SK-N-SH (cell line): ENCODE measurements at regions not wholly inside any gene's neighbourhood (a gene's known extent, or its start where the extent isn't known, plus 50 kb on each side); places are given as distances from the start of the nearest gene placed in this dataset.

ENCODE experiments used
- CTCF ChIA-PET: fragments of 300-600, 350-600 bp; formaldehyde crosslinking; extraction: SDS; loops from one replicate; lab custom pipeline; 2021; lab: Yijun Ruan, JAX
- POLR2A ChIA-PET: fragments of 350-600 bp; sonication (Branson Sonifier 250); formaldehyde crosslinking; extraction: SDS; loops from one replicate; lab custom pipeline; 2020; ENCODE audit warnings: antibody characterized with exemption, inconsistent platforms; lab: Yijun Ruan, JAX
- DNase-seq: peaks from one replicate; pipeline ENCODE4 v3.0.0; 2012
- H2AFZ ChIP-seq: fragments of 200-600 bp; sonication (generic); 2 replicates; pipeline ENCODE4 v1.8.1; 2016; ENCODE audit warnings: antibody characterized with exemption, mild to moderate bottlenecking, low read depth
- H3F3A ChIP-seq: fragments of 200-600 bp; sonication (generic); replicated peaks from 2 replicates; pipeline ENCODE3; 2016; ENCODE audit warnings: antibody characterized with exemption, mild to moderate bottlenecking; ENCODE audit not compliant: insufficient read depth
- H3K27ac ChIP-seq, 2 experiments: fragments of 200-500 bp in 1 of 2; fragments of 200-600 bp in 1 of 2; sonication (Bioruptor generic) in 1 of 2; sonication (generic), shearing (Covaris generic) in 1 of 2; 2 replicates each; pipeline versions ENCODE4 v1.5.1 to v1.6.1; 2014 to 2016; ENCODE audit warnings: low read depth in 2 of 2, inconsistent platforms in 1 of 2, low read length in 1 of 2, mild to moderate bottlenecking in 1 of 2, mixed read lengths in 1 of 2
- H3K27me3 ChIP-seq: fragments of 200-600 bp; sonication (generic), shearing (Covaris generic); 2 replicates; pipeline ENCODE4 v1.6.1; 2016; ENCODE audit warnings: mixed run types; ENCODE audit not compliant: insufficient read depth
- H3K36me3 ChIP-seq, 2 experiments: fragments of 200-500 bp in 1 of 2; fragments of 200-600 bp in 1 of 2; sonication (Bioruptor generic) in 1 of 2; sonication (generic) in 1 of 2; replicated peaks in 1 of 2; 2 replicates each; pipeline versions ENCODE3 to v1.5.1; 2014 to 2016; ENCODE audit warnings: low read length in 1 of 2, mild to moderate bottlenecking in 1 of 2; ENCODE audit not compliant: insufficient read depth in 2 of 2, control insufficient read depth in 1 of 2
- H3K4me1 ChIP-seq, 2 experiments: fragments of 200-500 bp in 1 of 2; fragments of 200-600 bp in 1 of 2; sonication (Bioruptor generic) in 1 of 2; sonication (generic), shearing (Covaris generic) in 1 of 2; 2 replicates each; pipeline versions ENCODE4 v1.5.1 to v1.6.1; 2014 to 2016; ENCODE audit warnings: low read depth in 1 of 2, low read length in 1 of 2, mixed run types in 1 of 2; ENCODE audit not compliant: insufficient read depth in 2 of 2, control insufficient read depth in 1 of 2
- H3K4me2 ChIP-seq: fragments of 200-600 bp; sonication (generic), shearing (Covaris generic); 2 replicates; pipeline ENCODE4 v1.6.1; 2017; ENCODE audit warnings: mixed run types
- H3K4me3 ChIP-seq, 2 experiments: fragments of 200-500 bp in 1 of 2; fragments of 200-600 bp in 1 of 2; sonication (Bioruptor generic) in 1 of 2; sonication (generic), shearing (Covaris generic) in 1 of 2; 2 replicates each; pipeline versions ENCODE4 v1.5.1 to v1.8.1; 2014 to 2016; ENCODE audit warnings: low read depth in 2 of 2, inconsistent platforms in 1 of 2, low read length in 1 of 2, mild to moderate bottlenecking in 1 of 2, mixed read lengths in 1 of 2, moderate library complexity in 1 of 2
- H3K79me2 ChIP-seq: fragments of 200-600 bp; sonication (generic); 2 replicates; pipeline ENCODE4 v1.8.1; 2017; ENCODE audit warnings: mild to moderate bottlenecking; ENCODE audit not compliant: insufficient read depth
- H3K9ac ChIP-seq: fragments of 200-600 bp; sonication (generic); 2 replicates; pipeline ENCODE4 v1.6.1; 2017; ENCODE audit warnings: mixed run types
- H3K9me2 ChIP-seq: fragments of 200-600 bp; sonication (generic); 2 replicates; pipeline ENCODE4 v1.6.1; 2017; ENCODE audit warnings: mixed run types
- H3K9me3 ChIP-seq: fragments of 200-600 bp; sonication (generic); 2 replicates; pipeline ENCODE4 v1.6.1; 2017; ENCODE audit warnings: mixed run types, mild to moderate bottlenecking, moderate library complexity
- H4K20me1 ChIP-seq: fragments of 200-600 bp; sonication (generic); 2 replicates; pipeline ENCODE4 v1.6.1; 2017; ENCODE audit warnings: mild to moderate bottlenecking, mixed run types; ENCODE audit not compliant: insufficient read depth
- CTCF ChIP-seq: fragments of 200-600 bp; sonication (generic); IDR thresholded peaks from 2 replicates; pipeline ENCODE4 v1.6.1; 2017; ENCODE audit warnings: antibody characterized with exemption, mild to moderate bottlenecking, moderate library complexity
- ELF1 ChIP-seq: IDR thresholded peaks from 2 replicates; pipeline ENCODE4 v1.4.0; 2012
- EP300 ChIP-seq, 2 experiments: IDR thresholded peaks; 2 replicates each; pipeline versions ENCODE4 v1.4.0 to v1.6.1; 2012; ENCODE audit warnings: borderline replicate concordance in 1 of 2, low read depth in 1 of 2, low read length in 1 of 2
- FOSL2 ChIP-seq: IDR thresholded peaks from 2 replicates; pipeline ENCODE4 v1.4.0; 2012; ENCODE audit warnings: low read depth, mild to moderate bottlenecking, moderate library complexity, borderline replicate concordance
- IRF3 ChIP-seq: fragments of 150-350 bp; IDR thresholded peaks from 2 replicates; pipeline ENCODE4 v1.6.1; 2016; ENCODE audit warnings: mild to moderate bottlenecking, low read depth, low read length
- JUND ChIP-seq: IDR thresholded peaks from 2 replicates; pipeline ENCODE4 v1.4.0; 2012
- MAX ChIP-seq: IDR thresholded peaks from 2 replicates; pipeline ENCODE4 v1.4.0; 2012; ENCODE audit warnings: low read depth
- MEF2A ChIP-seq: IDR thresholded peaks from 2 replicates; pipeline ENCODE4 v1.4.0; 2012; ENCODE audit warnings: low read depth, borderline replicate concordance
- NFIC ChIP-seq: IDR thresholded peaks from 2 replicates; pipeline ENCODE4 v1.4.0; 2012; ENCODE audit warnings: borderline replicate concordance
- POLR2AphosphoS5 ChIP-seq: IDR thresholded peaks from 2 replicates; pipeline ENCODE4 v1.6.1; 2012; ENCODE audit warnings: low read depth, low read length
- RAD21 ChIP-seq: IDR thresholded peaks from 2 replicates; pipeline ENCODE4 v1.6.1; 2012; ENCODE audit warnings: mild to moderate bottlenecking, low read length
- SIN3A ChIP-seq: IDR thresholded peaks from 2 replicates; pipeline ENCODE4 v1.6.1; 2012; ENCODE audit warnings: low read depth, mild to moderate bottlenecking, low read length, moderate library complexity, borderline replicate concordance
- TAF1 ChIP-seq: IDR thresholded peaks from 2 replicates; pipeline ENCODE4 v1.6.1; 2012; ENCODE audit warnings: low read depth, mild to moderate bottlenecking, low read length, moderate library complexity, borderline replicate concordance
- USF1 ChIP-seq: IDR thresholded peaks from 2 replicates; pipeline ENCODE4 v1.4.0; 2012; ENCODE audit warnings: low read depth, borderline replicate concordance
- YY1 ChIP-seq: IDR thresholded peaks from 2 replicates; pipeline ENCODE4 v1.4.0; 2012; ENCODE audit warnings: low read depth, mild to moderate bottlenecking
- ZBTB33 ChIP-seq: IDR thresholded peaks from 2 replicates; pipeline ENCODE4 v1.4.0; 2012; ENCODE audit warnings: low read depth, borderline replicate concordance
- WGBS: methylation state at CpG from one replicate; pipeline ENCODE4 v1.1.6; 2017; ENCODE audit warnings: low lambda C conversion rate; 5-methylcytosine and 5-hydroxymethylcytosine counted together

- peak overlapping the region; percentile 36 to 64 for H3K27ac ChIP-seq
- no peaks in the 10 kb centered on the region for H3K9me2 ChIP-seq
- no peak for TF ChIP-seq ZBTB33
- TF ChIP-seq FOSL2 = no peak
- no peak for TF ChIP-seq RAD21
- TF ChIP-seq USF1 = no peak
- TF ChIP-seq ELF1 = no peak
- TF ChIP-seq TAF1 = no peak
- no peak for TF ChIP-seq CTCF
- no peak for TF ChIP-seq MAX
- TF ChIP-seq EP300 (IDR thresholded peaks at IDR 0.05; ENCODE audit: borderline replicate concordance in 1 of 2, low read depth in 1 of 2, low read length in 1 of 2) = no peak
- TF ChIP-seq POLR2AphosphoS5 = no peak
- TF ChIP-seq YY1 = no peak
- no peak for TF ChIP-seq MEF2A
- no peak for TF ChIP-seq JUND
- TF ChIP-seq IRF3 = no peak
- TF ChIP-seq NFIC = no peak
- TF ChIP-seq SIN3A = no peak
- TF ChIP-seq, all 33 proteins: peak for 0
- no peaks in the 10 kb centered on the region for H3K36me3 ChIP-seq
- peaks cover 23% of the 10 kb centered on the region for H3F3A ChIP-seq
- H3K4me1 ChIP-seq = peaks cover 8 to 37% of the 10 kb centered on the region in 2 experiments
- H2AFZ ChIP-seq = peak overlapping the region; percentile 37
- ChIA-PET CTCF (interaction anchor here (1.2 to 1.5 kb wide), 2 partner anchors 10 to 44 kb away, joined by 3 read pairs; no protein-coding TSS in a partner anchor), POLR2A (no interaction called here)
- no peaks in the 10 kb centered on the region for H3K27me3 ChIP-seq
- H3K4me3 ChIP-seq = no peak overlapping the region
- no peak for DNase-seq
- WGBS = 38% methylated on average over 4 of the region's 4 CpGs
- no peaks in the 10 kb centered on the region for H3K9me3 ChIP-seq
- no peaks in the 10 kb centered on the region for H4K20me1 ChIP-seq
- H3K79me2 ChIP-seq = no peaks in the 10 kb centered on the region
- peak overlapping the region; percentile 31; the same call in 1 of the 2 replicates for H3K4me2 ChIP-seq
- no peak overlapping the region for H3K9ac ChIP-seq
These were observed 54.3 kb upstream of the BZW1 start for GRCh38 chr2:200757399-200757798.
